Gastrocnemius medialis (tissue), 4 donors: ENCODE measurements at regions not wholly inside any gene's neighbourhood (a gene's known extent, or its start where the extent isn't known, plus 50 kb on each side); places are given as distances from the start of the nearest gene placed in this dataset.

ENCODE experiments used
- ATAC-seq, 2 donors: fragments of 150-250 bp; one replicate each; pipeline ENCODE4 v1.9.1; 2016
- DNase-seq, 2 donors: peaks; one replicate each; pipeline ENCODE4 v3.0.0-alpha.2; 2019
- H3K27ac ChIP-seq, 4 donors: fragments of 200-600 bp; sonication (generic); 1 replicate in 1 of 4; 2 replicates in 3 of 4; pipeline ENCODE4 v1.5.1; 2016 to 2018; ENCODE audit warnings: mild to moderate bottlenecking in 2 of 4, moderate library complexity in 1 of 4
- H3K27me3 ChIP-seq, 3 donors: fragments of 200-600 bp; sonication (generic) in 2 of 3; 1 replicate in 1 of 3; 2 replicates in 2 of 3; pipeline versions ENCODE4 v1.5.1 to v1.6.0; 2016 to 2019; ENCODE audit warnings: mild to moderate bottlenecking in 1 of 3, moderate library complexity in 1 of 3
- H3K36me3 ChIP-seq, 2 donors: fragments of 200-600 bp; sonication (generic) in 1 of 2; one replicate each; pipeline ENCODE4 v1.5.1; 2017 to 2018
- H3K4me1 ChIP-seq, 2 donors: fragments of 200-600 bp; sonication (generic) in 1 of 2; one replicate each; pipeline ENCODE4 v1.5.1; 2016 to 2017; ENCODE audit warnings: mild to moderate bottlenecking in 2 of 2
- H3K4me3 ChIP-seq, 4 donors: fragments of 200-600 bp; sonication (generic) in 3 of 4; 1 replicate in 1 of 4; 2 replicates in 3 of 4; pipeline ENCODE4 v1.5.1; 2016 to 2019; ENCODE audit warnings: mild to moderate bottlenecking in 2 of 4
- H3K9me3 ChIP-seq, 3 donors: fragments of 200-600 bp; sonication (generic) in 2 of 3; 1 replicate in 1 of 3; 2 replicates in 2 of 3; pipeline ENCODE4 v1.5.1; 2016 to 2019
- POLR2A ChIP-seq, 2 donors: fragments of 450-650 bp; IDR thresholded peaks; one replicate each; pipeline ENCODE4 v1.6.1; 2017; ENCODE audit warnings: antibody characterized with exemption in 2 of 2, mild to moderate bottlenecking in 2 of 2, moderate library complexity in 2 of 2
- in situ Hi-C, 4 donors: fragments of 200-750 bp; cut with MboI; loops; one replicate each; pipeline versions ENCODE4 v1.15.0 to v1.8.0; 2017; ENCODE audit warnings: low sequenced_read_pairs in 4 of 4
- intact Hi-C: fragments of 100-400 bp; cut with DNase I; formaldehyde crosslinking; loops from one replicate; pipeline ENCODE4 v1.15.1; 2023; ENCODE audit warnings: low total_unique reads
- TF ChIP-seq, protein P1 (sequence below), 5 experiments: fragments of 450-650 bp in 3 of 5; fragments of 200-600 bp in 2 of 5; sonication (generic) in 2 of 5; IDR thresholded peaks in 4 of 5; conservative IDR thresholded peaks in 1 of 5; 1 replicate in 4 of 5; 2 replicates in 1 of 5; pipeline ENCODE4 v1.5.1; 2016 to 2019; ENCODE audit warnings: antibody characterized with exemption in 5 of 5, mild to moderate bottlenecking in 3 of 5, moderate library complexity in 3 of 5

GRCh38 chr5:52043543-52043942 is 660.3 kb downstream of the ISL1 start:
- in situ Hi-C loops: no loop called here
- intact Hi-C loops: no loop called here

DNA sequence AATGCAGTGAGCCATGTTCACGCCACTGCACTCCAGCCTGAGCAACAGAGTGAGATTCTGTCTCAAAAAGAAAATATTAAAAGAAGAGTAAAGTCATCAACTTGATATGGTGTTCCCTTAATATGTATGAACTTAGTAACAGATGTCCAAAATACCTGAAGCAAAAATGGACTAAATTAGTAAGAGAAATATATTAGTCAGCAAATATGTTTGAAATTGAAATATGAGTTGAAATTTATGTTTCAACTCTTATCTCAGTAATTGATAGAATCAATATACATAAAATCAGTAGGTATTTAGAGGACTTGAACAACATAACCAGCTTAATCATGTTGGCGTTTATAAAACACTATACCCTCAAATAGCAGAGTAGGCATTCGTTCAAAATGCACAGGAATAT is 668.5 kb downstream of the ISL1 start:
- Histone ChIP-seq H3K27ac (no peak overlapping the region), H3K27me3 (no peaks in the 10 kb centered on the region), H3K4me3 (no peak overlapping the region), H3K36me3 (no peaks in the 10 kb centered on the region), H3K4me1 (no peaks in the 10 kb centered on the region), H3K9me3 (no peaks in the 10 kb centered on the region)
- in situ Hi-C loops (no loop called here), intact Hi-C loops (no loop called here)
- ATAC-seq (no peak), DNase-seq (no peak)
- TF ChIP-seq, protein P1, sequence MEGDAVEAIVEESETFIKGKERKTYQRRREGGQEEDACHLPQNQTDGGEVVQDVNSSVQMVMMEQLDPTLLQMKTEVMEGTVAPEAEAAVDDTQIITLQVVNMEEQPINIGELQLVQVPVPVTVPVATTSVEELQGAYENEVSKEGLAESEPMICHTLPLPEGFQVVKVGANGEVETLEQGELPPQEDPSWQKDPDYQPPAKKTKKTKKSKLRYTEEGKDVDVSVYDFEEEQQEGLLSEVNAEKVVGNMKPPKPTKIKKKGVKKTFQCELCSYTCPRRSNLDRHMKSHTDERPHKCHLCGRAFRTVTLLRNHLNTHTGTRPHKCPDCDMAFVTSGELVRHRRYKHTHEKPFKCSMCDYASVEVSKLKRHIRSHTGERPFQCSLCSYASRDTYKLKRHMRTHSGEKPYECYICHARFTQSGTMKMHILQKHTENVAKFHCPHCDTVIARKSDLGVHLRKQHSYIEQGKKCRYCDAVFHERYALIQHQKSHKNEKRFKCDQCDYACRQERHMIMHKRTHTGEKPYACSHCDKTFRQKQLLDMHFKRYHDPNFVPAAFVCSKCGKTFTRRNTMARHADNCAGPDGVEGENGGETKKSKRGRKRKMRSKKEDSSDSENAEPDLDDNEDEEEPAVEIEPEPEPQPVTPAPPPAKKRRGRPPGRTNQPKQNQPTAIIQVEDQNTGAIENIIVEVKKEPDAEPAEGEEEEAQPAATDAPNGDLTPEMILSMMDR (IDR thresholded peaks at IDR 0.05 in 4 of 5, conservative IDR thresholded peaks at IDR 0.05 in 1 of 5): no peak
- TF ChIP-seq POLR2A (IDR thresholded peaks at IDR 0.05): no peak

More at GRCh38 chr5:52043543-52043942, 660.3 kb downstream of the ISL1 start:
- no peak overlapping the region for H3K27ac ChIP-seq
- H3K9me3 ChIP-seq: no peaks in the 10 kb centered on the region
- DNase-seq (no peak), ATAC-seq (no peak)
- no peaks in the 10 kb centered on the region for H3K4me1 ChIP-seq
- H3K27me3 ChIP-seq: no peaks in the 10 kb centered on the region
- H3K36me3 ChIP-seq: no peaks in the 10 kb centered on the region
- no peak for TF ChIP-seq POLR2A (IDR thresholded peaks at IDR 0.05)
- no peak overlapping the region for H3K4me3 ChIP-seq

DNA sequence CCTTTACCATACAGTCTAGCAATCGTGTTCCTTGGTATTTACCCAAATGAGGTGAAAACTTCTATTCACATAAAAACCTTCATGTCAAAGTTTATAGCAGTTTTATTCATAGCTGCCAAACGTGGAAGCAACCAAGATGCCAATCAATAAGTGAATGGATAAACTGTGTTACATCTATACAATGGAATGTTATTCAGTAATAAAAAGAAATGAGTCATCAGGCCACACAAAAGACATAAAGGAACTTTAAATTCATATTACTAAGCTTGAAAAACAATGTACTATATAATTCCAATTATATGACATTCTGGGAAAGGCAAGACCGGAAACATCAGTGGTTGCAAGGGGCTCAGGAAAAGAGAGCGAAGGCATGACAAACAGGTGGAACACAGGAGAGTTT is 679.9 kb downstream of the ISL1 start:
- Histone ChIP-seq H3K36me3 (no peaks in the 10 kb centered on the region), H3K9me3 (peaks cover 0 to 4% (median 0%) of the 10 kb centered on the region in 3 donors), H3K4me1 (no peaks in the 10 kb centered on the region), H3K4me3 (no peak overlapping the region), H3K27ac (no peak overlapping the region), H3K27me3 (no peaks in the 10 kb centered on the region)
- DNase-seq (no peak), ATAC-seq (no peak)
- in situ Hi-C loops: no loop called here
- no peak for TF ChIP-seq POLR2A (IDR thresholded peaks at IDR 0.05)
- TF ChIP-seq, protein P1 (IDR thresholded peaks at IDR 0.05 in 4 of 5, conservative IDR thresholded peaks at IDR 0.05 in 1 of 5): no peak
- intact Hi-C loops: no loop called here

- Histone ChIP-seq H3K4me3 (no peak overlapping the region), H3K27ac (no peak overlapping the region), H3K27me3 (no peaks in the 10 kb centered on the region), H3K36me3 (no peaks in the 10 kb centered on the region), H3K9me3 (no peaks in the 10 kb centered on the region), H3K4me1 (no peaks in the 10 kb centered on the region)
- intact Hi-C loops: no loop called here
- ATAC-seq (no peak), DNase-seq (no peak)
- TF ChIP-seq, protein P1 (IDR thresholded peaks at IDR 0.05 in 4 of 5, conservative IDR thresholded peaks at IDR 0.05 in 1 of 5): no peak
- no peak for TF ChIP-seq POLR2A (IDR thresholded peaks at IDR 0.05)
- in situ Hi-C loops: no loop called here
Observed at GRCh38 chr5:52065182-52065581, 681.9 kb downstream of the ISL1 start.

GRCh38 chr5:52069997-52070396 is 686.7 kb downstream of the ISL1 start:
- Histone ChIP-seq H3K9me3 (no peaks in the 10 kb centered on the region), H3K27ac (no peak overlapping the region), H3K4me3 (no peak overlapping the region), H3K36me3 (no peaks in the 10 kb centered on the region), H3K27me3 (no peaks in the 10 kb centered on the region), H3K4me1 (no peaks in the 10 kb centered on the region)
- TF ChIP-seq, protein P1 (IDR thresholded peaks at IDR 0.05 in 4 of 5, conservative IDR thresholded peaks at IDR 0.05 in 1 of 5): no peak
- DNase-seq: no peak
- ATAC-seq: no peak
- in situ Hi-C loops: no loop called here
- intact Hi-C loops: no loop called here
